Limb (tissue), 2 donors: ENCODE measurements at regions not wholly inside any gene's neighbourhood (a gene's known extent, or its start where the extent isn't known, plus 50 kb on each side); places are given as distances from the start of the nearest gene placed in this dataset.
"Not testable (repeated sequence)": the region's sequence is repeated elsewhere in the genome, so short reads cannot be mapped to it uniquely, and the experiment has no call there.

Experiments
- DNase-seq, 2 donors: peaks; one replicate each; pipeline ENCODE4 v3.0.0-alpha.2; 2016; ENCODE audit errors: extremely low spot score in 2 of 2

DNA sequence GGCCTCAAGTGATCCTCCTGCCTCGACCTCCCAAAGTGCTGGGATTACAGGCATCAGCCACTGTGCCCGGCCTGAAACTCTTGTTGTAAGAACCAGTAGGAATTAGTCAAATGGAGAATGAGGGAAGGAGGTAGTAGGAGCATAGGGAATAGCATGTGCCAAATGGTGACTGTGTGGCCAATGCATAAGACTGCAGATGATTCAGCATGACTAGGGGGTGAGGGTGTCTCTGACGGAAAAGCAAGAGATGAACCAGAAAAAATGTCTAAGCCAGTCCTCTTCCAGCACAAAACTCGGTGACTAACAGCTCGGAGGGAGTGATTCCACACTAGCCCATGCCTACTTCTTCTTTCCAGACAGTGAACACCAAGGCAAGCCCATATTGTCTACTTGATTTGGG lies 58.2 kb upstream of the DUSP21 start:
- DNase-seq, result no peak

DNA sequence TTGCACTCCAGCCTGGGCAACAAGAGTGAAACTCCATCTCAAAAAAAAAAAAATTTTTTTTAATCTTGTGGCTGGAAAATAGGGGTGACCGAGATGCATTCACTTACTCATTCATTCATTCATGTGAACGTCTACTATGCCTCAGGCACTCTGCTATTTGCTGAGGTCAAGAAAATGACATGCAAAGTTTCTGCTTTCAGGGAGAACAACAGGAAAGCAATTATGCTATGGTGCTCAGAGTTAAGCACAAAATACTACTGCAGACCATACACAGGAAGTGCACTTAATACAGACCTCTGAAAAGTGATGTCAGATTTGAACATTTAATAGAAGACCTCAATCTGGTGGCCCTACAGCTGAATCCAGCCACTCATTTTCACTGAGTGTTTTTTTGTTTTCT lies 59.6 kb upstream of the DUSP21 start:
- no peak for DNase-seq

DNA sequence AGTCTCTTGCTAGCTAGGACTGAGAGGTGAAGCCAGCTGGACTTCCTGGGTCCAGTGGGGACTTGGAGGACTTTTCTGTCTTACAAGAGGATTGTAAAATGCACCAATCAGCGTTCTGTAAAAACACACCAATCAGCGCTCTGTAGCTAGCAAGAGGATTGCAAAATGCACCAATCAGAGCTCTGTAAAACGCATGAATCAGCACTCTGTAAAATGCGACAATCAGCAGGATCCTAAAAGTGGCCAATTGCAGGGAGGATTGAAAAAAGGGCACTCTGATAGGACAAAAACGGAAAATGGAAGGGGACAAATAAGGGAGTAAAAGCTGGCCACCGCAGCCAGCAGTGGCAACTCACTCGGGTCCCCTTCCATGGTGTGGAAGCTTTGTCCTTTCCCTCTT lies 65.6 kb upstream of the DUSP21 start:
- DNase-seq, result no peak

DNA sequence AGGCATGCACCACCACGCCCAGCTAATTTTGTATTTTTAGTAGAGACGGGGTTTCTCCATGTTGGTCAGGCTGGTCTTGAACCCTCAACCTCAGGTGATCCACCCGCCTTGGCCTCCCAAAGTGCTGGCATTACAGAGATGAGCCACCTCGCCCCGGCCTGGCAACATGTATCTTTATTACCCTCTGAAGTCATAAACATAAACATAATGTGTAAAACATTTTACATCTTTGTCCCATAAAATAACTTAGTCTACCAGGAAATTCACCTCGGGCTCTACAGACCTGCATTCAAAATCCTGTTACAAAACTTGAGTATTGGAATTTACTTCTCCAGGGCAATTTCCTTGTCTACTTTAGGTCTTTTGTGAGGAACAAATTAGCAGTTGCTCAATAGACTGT lies 68.1 kb upstream of the DUSP21 start:
- DNase-seq, result no peak

DNA sequence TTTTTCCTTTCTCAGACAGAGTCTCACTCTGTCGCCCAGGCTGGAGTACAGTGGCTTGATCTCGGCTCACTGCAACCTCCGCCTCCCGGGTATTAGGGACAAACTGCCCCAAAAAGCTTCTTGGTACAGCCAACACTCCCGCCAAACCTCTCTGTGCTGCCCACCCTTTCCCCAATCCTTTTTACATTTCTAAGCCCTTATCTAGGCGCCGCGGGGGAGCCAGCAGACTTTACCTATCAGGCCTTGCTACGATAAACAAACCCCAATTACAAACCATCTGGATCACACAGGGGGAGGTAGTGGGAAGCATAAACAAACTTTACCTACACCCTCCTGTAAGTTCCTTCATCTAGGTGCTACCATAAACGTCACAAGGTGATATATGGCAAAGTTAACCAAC lies 69.8 kb upstream of the DUSP21 start:
- DNase-seq, result not testable (repeated sequence)

DNA sequence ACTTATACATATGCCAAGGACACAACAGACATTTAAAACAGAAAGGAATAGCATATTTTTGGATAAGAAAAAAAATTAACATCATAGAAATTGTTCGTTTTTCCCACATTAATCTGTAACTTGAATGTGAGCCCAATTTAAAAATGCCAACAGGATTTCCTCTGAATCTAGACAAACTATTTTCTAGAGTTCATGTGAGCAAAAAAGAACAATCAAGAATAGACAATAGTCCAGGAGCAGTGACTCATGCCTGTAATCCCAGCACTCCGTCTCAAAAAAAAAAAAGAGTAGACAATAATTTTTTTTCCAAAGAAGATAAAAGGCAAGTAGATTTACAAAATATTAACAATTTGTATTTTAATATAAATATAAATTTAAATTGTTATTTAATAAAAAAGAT lies 73.7 kb upstream of the DUSP21 start:
- DNase-seq, result no peak

DNA sequence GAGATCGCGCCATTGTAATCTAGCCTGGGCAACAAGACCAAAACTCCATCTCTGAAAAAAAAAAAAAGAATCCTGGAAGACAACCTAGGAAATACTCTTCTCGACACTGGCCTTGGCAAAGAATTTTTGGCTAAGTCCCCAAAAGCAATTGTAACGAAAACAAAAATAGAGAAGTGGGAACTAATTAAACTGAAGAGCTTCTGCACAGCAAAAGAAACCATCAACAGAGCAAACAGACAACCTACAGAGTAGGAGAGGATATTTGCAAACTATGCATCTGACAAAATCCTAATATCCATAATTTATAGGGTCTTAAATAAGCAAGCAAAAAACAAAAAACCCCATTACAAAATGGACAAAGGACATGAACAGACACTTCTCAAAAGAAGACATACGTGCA lies 76.5 kb upstream of the DUSP21 start:
- no peak for DNase-seq

DNA sequence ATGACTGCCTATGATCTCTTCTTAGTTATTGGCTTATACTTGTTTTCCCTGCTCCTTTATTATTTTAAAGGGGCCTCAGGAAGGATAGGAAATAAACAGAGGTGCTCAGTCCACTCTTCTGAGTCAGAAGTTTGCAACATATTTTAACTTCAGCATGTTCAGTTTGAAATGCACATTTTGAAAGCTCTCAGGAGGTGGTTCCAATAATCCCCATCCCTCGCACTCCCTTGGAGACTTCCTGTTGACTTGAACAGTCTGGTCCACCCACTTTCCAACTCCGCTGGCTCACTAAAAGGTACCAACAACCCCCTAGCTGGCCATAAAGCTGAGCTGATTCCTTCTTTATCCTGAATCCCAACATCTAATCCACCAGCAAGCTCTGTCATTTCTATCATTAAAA lies 78.3 kb upstream of the DUSP21 start:
- no peak for DNase-seq

DNA sequence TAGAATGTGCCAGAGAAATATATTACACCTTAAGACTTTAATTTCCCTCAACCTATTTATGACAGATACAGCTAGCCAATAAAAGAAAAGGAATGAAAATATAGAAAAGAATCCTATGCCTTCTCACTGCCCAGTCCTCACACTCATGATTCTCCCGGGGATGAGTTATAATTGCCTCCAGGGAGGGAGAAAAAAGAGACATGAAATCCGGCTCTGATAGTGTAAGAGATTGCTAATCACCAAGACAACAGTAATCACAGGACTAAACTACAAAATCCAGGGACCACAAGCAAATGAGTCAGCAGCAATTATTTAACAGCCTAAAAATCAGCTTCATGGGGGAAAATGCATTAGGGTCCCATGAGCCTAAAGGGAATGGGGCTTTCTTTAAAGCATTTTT lies 95.9 kb upstream of the DUSP21 start:
- DNase-seq, result no peak

DNA sequence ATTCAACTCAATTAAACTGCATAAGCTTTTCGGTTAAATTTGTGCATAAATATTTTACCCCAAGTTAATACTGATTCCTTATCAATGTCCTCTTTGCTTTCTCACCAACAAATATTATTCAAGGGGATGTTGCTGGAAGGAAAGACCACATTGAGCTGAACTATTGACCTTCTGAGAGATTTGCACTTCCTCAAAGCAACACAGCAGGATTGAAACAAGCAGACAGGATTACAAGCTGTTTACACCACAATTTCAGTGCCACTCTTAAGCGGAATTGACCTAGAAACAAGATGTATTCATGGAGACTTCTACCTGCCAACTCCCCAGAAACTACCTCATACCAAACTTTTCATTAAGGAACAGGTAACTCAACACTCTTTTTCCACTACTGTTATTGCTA lies 96.5 kb upstream of the DUSP21 start:
- DNase-seq, result no peak

DNA sequence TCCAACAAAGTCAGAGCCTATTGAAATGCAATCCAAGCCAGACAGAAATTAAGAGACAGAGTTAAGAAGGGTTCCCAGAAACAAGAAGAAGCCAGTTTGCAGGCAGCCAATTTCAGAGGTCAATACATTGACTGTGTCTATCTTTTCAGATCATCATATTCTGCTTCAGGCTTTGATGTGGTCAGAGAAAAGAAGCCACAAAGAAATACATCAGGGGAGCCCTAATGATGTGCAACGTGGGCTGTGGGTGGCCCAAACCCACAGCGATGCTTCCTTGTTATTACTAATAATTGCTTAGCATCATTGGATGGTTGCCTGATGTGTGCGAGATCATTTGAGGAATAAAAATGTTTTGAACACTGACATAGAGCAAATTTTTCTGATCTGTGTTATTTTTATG lies 99.0 kb upstream of the DUSP21 start:
- no peak for DNase-seq

DNA sequence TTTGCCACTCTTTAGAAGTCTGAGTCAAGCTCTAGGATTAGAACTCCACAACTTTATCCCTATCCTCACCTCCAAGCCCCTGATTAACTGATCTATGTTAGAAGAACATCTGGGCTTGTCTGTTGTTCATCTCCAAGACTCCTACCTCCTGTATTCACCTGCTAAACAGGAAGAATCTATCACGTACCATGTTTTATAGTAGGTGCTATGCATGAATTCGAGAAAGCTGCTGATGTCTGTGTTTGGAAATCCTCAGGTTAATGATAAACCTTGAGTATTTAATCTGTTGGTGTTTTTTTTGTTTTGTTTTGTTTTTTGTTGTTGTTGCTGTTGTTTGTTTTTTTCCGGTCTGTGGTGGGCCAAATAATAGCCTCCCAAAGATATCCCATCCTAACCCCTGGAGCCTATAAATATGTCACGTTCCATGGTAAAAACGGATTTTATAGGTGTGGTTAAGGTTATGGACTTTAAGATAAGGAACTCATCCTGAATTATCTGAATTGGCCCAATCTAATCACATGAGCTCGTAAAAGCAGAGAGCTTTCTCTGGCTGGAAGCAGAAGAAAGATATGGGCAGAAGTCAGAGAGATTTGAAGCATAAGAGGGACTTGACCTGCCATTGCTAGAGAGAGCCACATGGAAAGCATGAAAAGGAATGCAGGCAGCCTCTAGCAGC lies 101.2 kb upstream of the DUSP21 start:
- DNase-seq, result no peak

DNA sequence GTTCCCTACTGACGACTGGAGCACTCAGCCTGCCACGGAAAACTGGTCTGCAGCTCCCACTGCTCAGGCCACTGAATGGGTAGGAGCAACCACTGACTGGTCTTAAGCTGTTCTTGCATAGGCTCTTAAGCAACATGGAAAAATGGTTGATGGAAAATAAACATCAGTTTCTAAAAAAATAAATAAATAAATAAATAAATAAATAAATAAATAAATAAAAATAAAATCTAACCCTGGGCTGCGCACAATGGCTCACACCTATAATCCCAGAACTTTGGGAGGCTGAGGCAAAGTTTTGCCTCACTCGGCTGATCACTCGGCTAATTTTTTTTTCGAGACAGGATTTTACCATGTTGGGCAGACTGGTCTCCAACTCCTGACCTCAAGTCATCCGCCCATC lies 102.0 kb upstream of the DUSP21 start:
- not testable (repeated sequence) for DNase-seq

DNA sequence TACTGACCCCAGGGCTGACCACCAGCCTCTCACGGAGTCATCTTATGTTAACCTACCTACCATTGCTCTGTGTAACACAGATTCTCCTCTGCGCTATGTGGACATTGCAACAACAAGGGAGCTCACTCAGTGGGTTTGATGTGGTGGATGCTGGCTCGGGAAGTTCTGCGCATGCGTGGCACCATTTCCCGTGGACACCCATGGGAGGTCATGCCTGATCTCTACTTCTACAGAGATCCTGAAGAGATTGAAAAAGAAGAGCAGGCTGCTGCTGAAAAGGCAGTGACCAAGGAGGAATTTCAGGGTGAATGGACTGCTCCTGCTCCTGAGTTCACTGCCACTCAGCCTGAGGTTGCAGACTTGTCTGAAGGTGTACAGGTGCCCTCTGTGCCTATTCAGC lies 102.4 kb upstream of the DUSP21 start:
- not testable (repeated sequence) for DNase-seq

DNA sequence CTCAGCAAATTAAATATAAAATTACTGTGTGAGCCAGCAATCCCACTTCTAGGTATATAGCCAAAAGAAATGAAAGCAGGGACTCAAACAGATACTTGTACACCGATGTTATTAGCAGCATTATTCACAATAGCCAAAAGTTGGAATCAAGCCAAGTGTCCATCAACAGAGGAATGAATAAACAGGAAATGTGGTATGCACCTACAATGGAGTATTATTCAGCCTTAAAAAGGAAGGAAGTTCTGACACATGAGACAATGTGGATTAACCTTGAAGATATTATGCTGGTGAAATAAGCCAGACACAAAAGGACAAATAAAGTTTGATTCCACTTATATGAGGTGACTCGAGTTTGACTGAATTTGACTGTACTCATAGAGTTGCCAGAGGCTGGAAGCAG lies 108.3 kb upstream of the DUSP21 start:
- DNase-seq, result no peak

DNA sequence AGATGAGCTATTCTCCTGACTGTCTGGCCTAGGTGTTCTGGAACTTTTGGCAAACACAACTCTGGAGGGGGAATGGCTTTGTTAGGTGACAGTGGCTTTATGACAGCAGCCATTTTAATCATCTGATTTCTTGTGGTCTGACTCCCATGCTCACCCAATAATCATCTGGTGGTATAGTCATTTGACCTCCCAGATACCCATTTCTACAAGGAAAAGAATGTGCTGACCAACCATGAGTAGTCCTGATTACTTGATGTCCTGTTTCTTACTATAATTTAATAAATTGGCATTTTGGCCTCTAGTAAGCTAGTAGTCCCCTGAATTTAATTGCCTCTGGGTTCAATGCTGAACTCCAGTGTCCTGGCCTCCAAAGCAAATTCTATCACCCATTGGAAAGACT lies 109.9 kb upstream of the DUSP21 start:
- no peak for DNase-seq

DNA sequence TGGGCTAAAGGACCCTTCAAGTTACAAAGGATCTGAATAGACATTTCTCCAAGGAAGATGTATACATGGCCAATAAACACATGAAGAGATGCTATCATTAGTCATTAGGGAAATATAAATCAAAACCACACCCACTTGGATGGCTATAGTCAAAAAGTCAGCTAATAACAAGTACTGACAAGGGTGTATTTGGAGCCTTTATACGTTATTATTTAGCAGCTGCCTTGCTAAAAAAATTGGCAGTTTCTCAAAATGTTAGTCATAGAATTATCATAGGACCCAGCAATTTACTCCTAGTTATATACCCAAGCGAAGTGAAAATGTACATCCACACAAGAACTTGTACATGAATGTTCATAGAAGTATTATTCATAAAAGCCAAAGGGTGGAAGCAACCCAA lies 112.7 kb upstream of the DUSP21 start:
- no peak for DNase-seq

DNA sequence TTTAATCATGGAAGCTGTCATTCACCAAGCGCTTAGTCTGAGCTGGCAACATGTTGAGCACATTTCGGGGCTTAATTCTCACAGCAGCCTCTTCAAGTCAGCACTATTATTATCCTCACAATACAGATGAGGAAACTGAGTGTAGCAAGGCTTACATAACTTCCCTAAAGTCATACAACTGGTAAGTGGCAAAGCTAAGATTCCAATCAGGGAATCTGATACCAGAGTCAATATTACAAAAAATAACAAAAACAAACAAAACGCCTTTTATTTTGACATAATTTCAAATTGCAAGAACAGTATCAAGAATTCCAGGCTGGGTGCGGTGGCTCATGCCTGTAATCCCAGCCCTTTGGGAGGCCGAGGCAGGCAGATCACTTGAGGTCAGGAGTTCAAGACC lies 120.4 kb upstream of the DUSP21 start:
- no peak for DNase-seq

DNA sequence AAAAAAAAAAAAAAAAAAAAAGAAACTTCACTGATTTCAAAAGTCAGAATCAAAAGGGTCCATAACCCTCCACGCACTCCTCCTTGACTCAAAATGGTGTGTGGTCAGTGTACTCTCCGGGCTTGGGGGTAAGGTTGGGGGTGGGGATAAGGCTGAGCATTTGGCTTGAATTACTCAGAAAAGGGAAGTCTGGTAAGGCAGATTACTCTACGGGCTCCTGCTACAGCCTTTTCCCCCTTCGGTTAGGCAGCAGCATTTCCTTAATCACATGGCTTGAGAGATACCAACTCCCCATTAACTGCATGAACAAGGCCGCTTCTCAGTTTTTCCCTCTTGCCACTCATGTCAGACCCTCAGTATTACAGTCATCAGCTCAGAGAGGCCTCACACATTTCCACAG lies 135.4 kb upstream of the DUSP21 start:
- no peak for DNase-seq

DNA sequence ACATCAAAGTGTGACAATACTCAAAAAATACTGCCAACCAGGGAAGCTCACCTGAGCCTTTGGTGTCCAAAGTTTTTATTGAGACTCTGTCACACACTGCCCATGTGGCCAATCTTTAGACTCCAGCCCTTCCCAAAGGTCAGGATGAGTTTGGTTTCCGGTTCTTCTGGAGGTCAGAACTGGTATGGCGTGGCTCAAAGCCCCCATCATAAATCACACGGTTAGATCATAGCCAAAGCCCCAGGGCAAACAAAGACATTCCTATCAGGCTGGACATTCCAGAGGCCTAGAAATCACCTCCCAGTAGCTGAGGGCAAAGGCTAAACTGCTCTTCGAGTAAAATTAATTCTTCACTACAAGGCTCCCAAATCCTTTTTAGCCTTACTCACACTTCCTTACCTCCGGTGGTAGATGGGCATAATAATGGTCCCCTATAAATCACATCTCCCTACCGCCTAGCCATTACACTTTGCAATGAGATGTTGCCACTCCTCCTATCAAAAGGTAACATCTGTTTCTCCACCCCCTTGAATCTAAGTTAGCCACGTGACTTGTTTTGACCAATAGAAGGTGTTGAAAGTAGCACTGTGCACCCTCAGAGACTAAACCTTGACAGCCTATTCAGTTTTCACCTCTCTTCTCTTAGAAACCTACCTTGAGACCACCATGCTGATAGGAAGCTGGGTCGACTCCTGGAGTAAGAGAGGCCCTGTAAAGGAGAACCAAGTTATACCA lies 137.8 kb upstream of the DUSP21 start:
- no peak for DNase-seq

DNA sequence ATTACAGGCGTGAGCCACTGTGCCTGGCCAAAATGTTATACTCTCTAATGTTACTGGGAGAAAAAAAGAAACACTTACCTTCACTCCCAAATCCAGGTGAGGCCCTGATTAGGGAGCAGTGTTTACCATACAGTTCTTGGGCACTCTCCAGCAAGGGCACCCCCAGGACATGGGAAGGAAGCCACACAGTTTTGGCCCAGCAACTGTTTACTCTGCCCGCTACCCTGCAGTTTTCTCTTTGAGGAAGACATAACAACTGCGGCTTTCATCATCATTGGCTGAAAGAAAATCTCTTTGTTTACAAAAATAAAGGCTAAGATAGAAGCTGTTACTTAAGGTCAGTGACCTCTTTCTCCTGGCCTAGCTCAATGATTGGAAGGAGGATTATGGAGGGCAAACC lies 145.5 kb upstream of the DUSP21 start:
- no peak for DNase-seq

DNA sequence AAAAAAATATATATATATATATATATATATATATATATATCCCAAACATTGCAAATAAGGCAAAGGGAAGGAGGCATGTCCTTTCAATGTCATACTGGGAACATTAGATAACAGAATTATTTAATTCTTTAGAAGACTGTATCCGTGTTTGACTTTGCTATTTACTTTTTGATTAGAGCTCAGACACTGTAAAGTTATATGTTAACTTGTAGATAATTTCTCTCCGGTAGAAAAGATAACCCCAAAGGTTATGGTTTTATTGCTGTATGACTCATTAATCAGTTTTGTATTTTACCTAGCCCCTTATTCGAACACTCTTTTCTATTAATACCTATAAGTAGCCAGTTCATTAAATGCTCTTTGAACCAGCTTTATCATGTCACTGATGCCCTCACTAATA lies 150.6 kb upstream of the DUSP21 start:
- DNase-seq, result no peak

DNA sequence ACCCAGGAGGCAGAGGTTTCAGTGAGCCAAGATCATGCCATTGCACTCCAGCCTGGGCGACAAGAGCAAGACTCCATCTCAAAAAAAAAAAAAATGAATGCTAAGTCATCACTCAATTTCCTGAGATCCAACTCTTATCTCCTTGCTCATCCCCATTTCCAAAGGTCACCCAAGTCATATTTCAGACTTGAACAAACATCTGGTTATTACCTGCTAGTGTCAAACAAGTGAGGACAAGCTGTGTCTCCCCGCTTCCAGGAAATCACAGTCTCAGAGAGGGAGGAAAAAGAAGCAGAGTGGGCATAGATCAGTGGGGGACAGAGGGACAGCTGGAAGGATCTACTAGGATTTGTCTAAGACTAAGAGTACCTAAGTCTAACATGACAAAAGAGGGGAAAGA lies 147.5 kb upstream of the FUNDC1 start:
- DNase-seq, result no peak
